ENCODE measurements at regions not wholly inside any gene's neighbourhood (a gene's known extent, or its start where the extent isn't known, plus 50 kb on each side); places are given as distances from the start of the nearest gene placed in this dataset.

DNA sequence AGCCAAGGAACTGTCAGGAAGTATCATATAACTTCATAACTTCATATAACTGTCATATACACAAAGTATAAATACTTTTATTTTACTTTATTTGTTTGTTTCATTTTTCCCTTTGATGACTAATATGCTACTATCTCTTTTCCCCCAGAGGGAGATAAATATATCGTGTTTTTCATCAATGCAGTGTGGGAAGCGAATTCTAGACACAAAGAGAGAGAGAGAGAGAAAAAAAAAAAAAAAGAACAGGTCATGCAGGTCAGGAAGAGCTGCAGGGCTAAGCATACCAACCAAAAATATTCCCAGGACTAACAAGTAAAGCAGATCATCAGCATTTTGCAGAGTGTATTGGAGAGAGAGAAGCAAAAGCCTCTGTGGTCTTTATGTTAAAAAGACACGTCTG, 1849.2 kb downstream of the STIM2 start:
- Histone ChIP-seq H4K8ac (ENCODE audit: low read depth, low read length) (no peak overlapping the region), H2BK15ac (replicated peaks; ENCODE audit: low read depth) (no peak overlapping the region), H2BK120ac (ENCODE audit: low read depth, low read length) (no peak overlapping the region), H3K27me3 (ENCODE audit: insufficient read depth, low read length, poor library complexity) (no peaks in the 10 kb centered on the region), H3K4ac (ENCODE audit: low read depth, low read length) (no peak overlapping the region), H3K9ac (ENCODE audit: low read length) (no peak overlapping the region), H3K18ac (ENCODE audit: low read length) (no peak overlapping the region), H3K23ac (ENCODE audit: low read length) (no peak overlapping the region), H3K79me2 (ENCODE audit: control insufficient read depth, insufficient read depth, low read length) (no peaks in the 10 kb centered on the region), H3K79me1 (ENCODE audit: low read length) (no peaks in the 10 kb centered on the region), H3K36me3 (ENCODE audit: control insufficient read depth, insufficient read depth, low read length) (no peaks in the 10 kb centered on the region), H3K56ac (ENCODE audit: low read length) (no peak overlapping the region), H2BK5ac (ENCODE audit: low read length) (no peak overlapping the region), H2AK5ac (ENCODE audit: low read length) (no peak overlapping the region), H3K4me2 (ENCODE audit: low read length) (no peak overlapping the region), H3K4me3 (ENCODE audit: low read length) (no peak overlapping the region), H3K4me1 (ENCODE audit: control insufficient read depth, low read depth, low read length) (no peaks in the 10 kb centered on the region), H3K27ac (ENCODE audit: low read depth, low read length) (no peak overlapping the region), H4K5ac (ENCODE audit: low read length) (no peak overlapping the region)
- WGBS (ENCODE audit: extremely low coverage, insufficient coverage, low lambda C conversion rate), result no CpG with 5 or more reads among the region's 3 CpGs
- DNase-seq, result no peak

DNA sequence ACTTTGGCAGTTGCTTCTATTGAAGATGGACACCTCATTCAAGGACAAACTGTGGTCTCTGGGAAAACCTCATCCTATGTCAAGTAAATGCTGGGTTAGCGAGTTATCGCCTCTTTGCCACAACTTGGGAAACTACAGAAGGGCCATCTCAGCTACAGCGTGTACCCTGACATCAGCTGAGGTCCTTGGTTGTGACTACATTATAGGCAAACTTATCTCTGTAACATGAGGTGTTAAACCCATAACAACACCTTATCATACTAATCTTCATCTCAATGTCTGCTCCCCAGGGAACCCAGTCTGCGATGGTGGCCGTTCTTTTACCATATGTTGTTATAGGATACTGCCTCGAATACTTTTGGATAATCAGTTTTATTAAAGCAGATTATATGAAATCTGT, 1862.7 kb downstream of the STIM2 start:
- Histone ChIP-seq H3K23ac (ENCODE audit: low read length) (no peak overlapping the region), H3K9ac (ENCODE audit: low read length) (no peak overlapping the region), H3K56ac (ENCODE audit: low read length) (no peak overlapping the region), H3K27ac (ENCODE audit: low read depth, low read length) (no peak overlapping the region), H2AK5ac (ENCODE audit: low read length) (no peak overlapping the region), H3K4ac (ENCODE audit: low read depth, low read length) (no peak overlapping the region), H3K4me3 (ENCODE audit: low read length) (no peak overlapping the region), H3K4me2 (ENCODE audit: low read length) (no peak overlapping the region), H3K4me1 (ENCODE audit: control insufficient read depth, low read depth, low read length) (no peaks in the 10 kb centered on the region), H2BK5ac (ENCODE audit: low read length) (no peak overlapping the region), H3K18ac (ENCODE audit: low read length) (no peak overlapping the region), H3K36me3 (ENCODE audit: control insufficient read depth, insufficient read depth, low read length) (no peaks in the 10 kb centered on the region), H3K27me3 (ENCODE audit: insufficient read depth, low read length, poor library complexity) (no peaks in the 10 kb centered on the region), H2BK15ac (replicated peaks; ENCODE audit: low read depth) (no peak overlapping the region), H3K79me1 (ENCODE audit: low read length) (no peaks in the 10 kb centered on the region), H3K79me2 (ENCODE audit: control insufficient read depth, insufficient read depth, low read length) (no peaks in the 10 kb centered on the region), H2BK120ac (ENCODE audit: low read depth, low read length) (no peak overlapping the region), H4K5ac (ENCODE audit: low read length) (no peak overlapping the region), H4K8ac (ENCODE audit: low read depth, low read length) (no peak overlapping the region)
- peak; percentile 87 for DNase-seq
- no CpG with 5 or more reads among the region's 6 CpGs for WGBS (ENCODE audit: extremely low coverage, insufficient coverage, low lambda C conversion rate)

DNA sequence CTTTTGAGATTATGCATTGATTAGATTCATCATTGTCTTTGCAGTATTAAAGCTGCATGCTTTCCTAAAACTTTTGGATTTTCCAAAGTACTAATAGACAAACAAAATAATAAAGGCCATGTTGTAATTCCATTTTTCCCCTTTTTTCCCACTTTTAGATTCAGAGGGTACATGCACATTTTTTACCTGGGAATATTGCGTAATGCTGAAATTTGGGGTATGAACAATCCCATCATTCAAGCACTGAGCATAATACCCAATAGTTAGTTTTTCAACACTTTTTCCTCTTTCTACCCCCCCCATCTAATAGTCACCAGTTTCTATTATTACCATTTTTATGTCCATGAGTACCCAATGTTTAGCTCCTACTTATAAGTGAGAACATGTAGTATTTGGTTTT, 1863.6 kb downstream of the STIM2 start:
- Histone ChIP-seq H3K79me1 (ENCODE audit: low read length) (no peaks in the 10 kb centered on the region), H2AK5ac (ENCODE audit: low read length) (no peak overlapping the region), H3K23ac (ENCODE audit: low read length) (no peak overlapping the region), H2BK120ac (ENCODE audit: low read depth, low read length) (no peak overlapping the region), H2BK5ac (ENCODE audit: low read length) (no peak overlapping the region), H3K27me3 (ENCODE audit: insufficient read depth, low read length, poor library complexity) (no peaks in the 10 kb centered on the region), H3K27ac (ENCODE audit: low read depth, low read length) (no peak overlapping the region), H3K56ac (ENCODE audit: low read length) (no peak overlapping the region), H3K4me3 (ENCODE audit: low read length) (no peak overlapping the region), H3K36me3 (ENCODE audit: control insufficient read depth, insufficient read depth, low read length) (no peaks in the 10 kb centered on the region), H3K9ac (ENCODE audit: low read length) (no peak overlapping the region), H3K4ac (ENCODE audit: low read depth, low read length) (no peak overlapping the region), H4K5ac (ENCODE audit: low read length) (no peak overlapping the region), H3K4me1 (ENCODE audit: control insufficient read depth, low read depth, low read length) (no peaks in the 10 kb centered on the region), H3K18ac (ENCODE audit: low read length) (no peak overlapping the region), H3K4me2 (ENCODE audit: low read length) (no peak overlapping the region), H2BK15ac (replicated peaks; ENCODE audit: low read depth) (no peak overlapping the region), H4K8ac (ENCODE audit: low read depth, low read length) (no peak overlapping the region), H3K79me2 (ENCODE audit: control insufficient read depth, insufficient read depth, low read length) (no peaks in the 10 kb centered on the region)
- WGBS (ENCODE audit: extremely low coverage, insufficient coverage, low lambda C conversion rate), result no CpG with 5 or more reads among the region's 1 CpG
- DNase-seq, result no peak

GRCh38 chr4:28730304-28730703, 1869.7 kb downstream of the STIM2 start:
- H4K8ac ChIP-seq (ENCODE audit: low read depth, low read length), result no peak overlapping the region
- H4K5ac ChIP-seq (ENCODE audit: low read length), result no peak overlapping the region
- H3K27me3 ChIP-seq (ENCODE audit: insufficient read depth, low read length, poor library complexity), result no peaks in the 10 kb centered on the region
- H2BK5ac ChIP-seq (ENCODE audit: low read length), result no peak overlapping the region
- no peak overlapping the region for H3K4me2 ChIP-seq (ENCODE audit: low read length)
- no peak overlapping the region for H2BK15ac ChIP-seq (replicated peaks; ENCODE audit: low read depth)
- WGBS (ENCODE audit: extremely low coverage, insufficient coverage, low lambda C conversion rate), result no CpG with 5 or more reads among the region's 2 CpGs
- no peaks in the 10 kb centered on the region for H3K79me1 ChIP-seq (ENCODE audit: low read length)
- no peaks in the 10 kb centered on the region for H3K4me1 ChIP-seq (ENCODE audit: control insufficient read depth, low read depth, low read length)
- H3K9ac ChIP-seq (ENCODE audit: low read length), result no peak overlapping the region
- H3K56ac ChIP-seq (ENCODE audit: low read length), result no peak overlapping the region
- H3K27ac ChIP-seq (ENCODE audit: low read depth, low read length), result no peak overlapping the region
- H2AK5ac ChIP-seq (ENCODE audit: low read length), result no peak overlapping the region
- DNase-seq, result peak; percentile 31
- H3K36me3 ChIP-seq (ENCODE audit: control insufficient read depth, insufficient read depth, low read length), result no peaks in the 10 kb centered on the region
- no peaks in the 10 kb centered on the region for H3K79me2 ChIP-seq (ENCODE audit: control insufficient read depth, insufficient read depth, low read length)
- no peak overlapping the region for H3K4me3 ChIP-seq (ENCODE audit: low read length)
- no peak overlapping the region for H3K4ac ChIP-seq (ENCODE audit: low read depth, low read length)
- H3K23ac ChIP-seq (ENCODE audit: low read length), result no peak overlapping the region
- no peak overlapping the region for H2BK120ac ChIP-seq (ENCODE audit: low read depth, low read length)
- no peak overlapping the region for H3K18ac ChIP-seq (ENCODE audit: low read length)

- Histone ChIP-seq H3K4me1 (ENCODE audit: control insufficient read depth, low read depth, low read length) (no peaks in the 10 kb centered on the region), H3K79me1 (ENCODE audit: low read length) (no peaks in the 10 kb centered on the region), H3K27me3 (ENCODE audit: insufficient read depth, low read length, poor library complexity) (no peaks in the 10 kb centered on the region), H2BK15ac (replicated peaks; ENCODE audit: low read depth) (no peak overlapping the region), H3K18ac (ENCODE audit: low read length) (no peak overlapping the region), H3K9ac (ENCODE audit: low read length) (no peak overlapping the region), H3K36me3 (ENCODE audit: control insufficient read depth, insufficient read depth, low read length) (no peaks in the 10 kb centered on the region), H2BK120ac (ENCODE audit: low read depth, low read length) (no peak overlapping the region), H4K5ac (ENCODE audit: low read length) (no peak overlapping the region), H4K8ac (ENCODE audit: low read depth, low read length) (no peak overlapping the region), H3K4ac (ENCODE audit: low read depth, low read length) (no peak overlapping the region), H3K4me2 (ENCODE audit: low read length) (no peak overlapping the region), H3K79me2 (ENCODE audit: control insufficient read depth, insufficient read depth, low read length) (no peaks in the 10 kb centered on the region), H2AK5ac (ENCODE audit: low read length) (no peak overlapping the region), H2BK5ac (ENCODE audit: low read length) (no peak overlapping the region), H3K4me3 (ENCODE audit: low read length) (no peak overlapping the region), H3K27ac (ENCODE audit: low read depth, low read length) (no peak overlapping the region), H3K23ac (ENCODE audit: low read length) (no peak overlapping the region), H3K56ac (ENCODE audit: low read length) (no peak overlapping the region)
- no CpG with 5 or more reads among the region's 4 CpGs for WGBS (ENCODE audit: extremely low coverage, insufficient coverage, low lambda C conversion rate)
- no peak for DNase-seq
Measured at GRCh38 chr4:28744066-28744465, 1883.4 kb downstream of the STIM2 start.

DNA sequence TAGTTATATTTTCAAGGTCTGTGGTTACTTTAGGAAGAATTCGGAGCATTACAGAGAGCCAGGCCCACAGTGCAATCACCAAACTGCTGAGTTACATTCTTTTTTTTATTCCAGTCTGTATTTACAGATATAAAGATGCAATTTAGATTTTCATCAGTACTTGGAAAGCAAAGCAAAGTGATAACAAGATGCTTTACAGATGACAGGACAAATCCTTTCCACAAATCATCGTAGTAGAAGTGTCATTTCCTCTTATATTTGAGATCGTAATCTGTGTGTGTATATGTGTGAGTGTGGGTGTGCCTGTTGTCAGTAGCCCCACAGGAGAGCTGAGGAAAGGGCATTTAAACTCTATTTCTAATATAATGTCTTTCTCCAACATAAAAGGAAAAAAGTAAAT, 1893.7 kb downstream of the STIM2 start:
- Histone ChIP-seq H2AK5ac (ENCODE audit: low read length) (no peak overlapping the region), H4K8ac (ENCODE audit: low read depth, low read length) (no peak overlapping the region), H3K4ac (ENCODE audit: low read depth, low read length) (no peak overlapping the region), H3K18ac (ENCODE audit: low read length) (no peak overlapping the region), H2BK5ac (ENCODE audit: low read length) (no peak overlapping the region), H3K79me2 (ENCODE audit: control insufficient read depth, insufficient read depth, low read length) (no peaks in the 10 kb centered on the region), H3K27me3 (ENCODE audit: insufficient read depth, low read length, poor library complexity) (no peaks in the 10 kb centered on the region), H2BK120ac (ENCODE audit: low read depth, low read length) (no peak overlapping the region), H3K79me1 (ENCODE audit: low read length) (no peaks in the 10 kb centered on the region), H3K36me3 (ENCODE audit: control insufficient read depth, insufficient read depth, low read length) (no peaks in the 10 kb centered on the region), H3K23ac (ENCODE audit: low read length) (no peak overlapping the region), H3K4me3 (ENCODE audit: low read length) (no peak overlapping the region), H3K27ac (ENCODE audit: low read depth, low read length) (no peak overlapping the region), H3K4me1 (ENCODE audit: control insufficient read depth, low read depth, low read length) (peaks cover 4% of the 10 kb centered on the region), H2BK15ac (replicated peaks; ENCODE audit: low read depth) (no peak overlapping the region), H3K9ac (ENCODE audit: low read length) (no peak overlapping the region), H3K56ac (ENCODE audit: low read length) (no peak overlapping the region), H4K5ac (ENCODE audit: low read length) (no peak overlapping the region), H3K4me2 (ENCODE audit: low read length) (no peak overlapping the region)
- DNase-seq, result peak; percentile 8
- WGBS (ENCODE audit: extremely low coverage, insufficient coverage, low lambda C conversion rate), result no CpG with 5 or more reads among the region's 3 CpGs

Measured in mesendoderm (in vitro differentiated cells).